Uterus (tissue), 2 donors: ENCODE measurements at regions not wholly inside any gene's neighbourhood (a gene's known extent, or its start where the extent isn't known, plus 50 kb on each side); places are given as distances from the start of the nearest gene placed in this dataset.

ENCODE experiments used
- POLR2A ChIP-seq, 2 donors: fragments of 450-650 bp; IDR thresholded peaks; one replicate each; pipeline ENCODE4 v1.6.1; 2016; ENCODE audit warnings: antibody characterized with exemption in 2 of 2, mild to moderate bottlenecking in 1 of 2, moderate library complexity in 1 of 2
- TF ChIP-seq, protein P1 (sequence below), 4 experiments: fragments of 200-600 bp in 2 of 4; fragments of 450-650 bp in 2 of 4; sonication (generic) in 2 of 4; IDR thresholded peaks; one replicate each; pipeline ENCODE4 v1.5.1; 2016 to 2019; ENCODE audit warnings: antibody characterized with exemption in 4 of 4, mild to moderate bottlenecking in 2 of 4, moderate library complexity in 1 of 4

DNA sequence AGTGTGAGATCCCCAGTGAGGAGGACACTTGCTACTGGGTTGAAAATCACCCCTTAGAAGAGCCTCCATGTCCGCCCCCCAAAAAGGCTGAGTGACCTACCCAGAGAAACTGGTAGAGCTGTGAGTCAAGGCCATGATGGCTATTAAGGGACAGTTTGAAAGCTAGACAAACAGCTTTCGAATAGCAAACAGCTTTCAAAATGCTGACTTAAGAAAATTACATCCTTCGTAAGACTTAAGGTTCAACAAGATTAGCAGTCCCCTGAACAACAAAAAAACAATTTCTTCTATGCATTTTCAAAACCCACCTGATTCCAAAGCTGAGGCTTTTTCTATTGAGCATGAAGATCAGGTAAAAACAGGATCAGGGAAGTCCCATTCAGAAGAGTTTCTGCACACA lies 269.7 kb upstream of the SOX2 start:
- TF ChIP-seq, protein P1, sequence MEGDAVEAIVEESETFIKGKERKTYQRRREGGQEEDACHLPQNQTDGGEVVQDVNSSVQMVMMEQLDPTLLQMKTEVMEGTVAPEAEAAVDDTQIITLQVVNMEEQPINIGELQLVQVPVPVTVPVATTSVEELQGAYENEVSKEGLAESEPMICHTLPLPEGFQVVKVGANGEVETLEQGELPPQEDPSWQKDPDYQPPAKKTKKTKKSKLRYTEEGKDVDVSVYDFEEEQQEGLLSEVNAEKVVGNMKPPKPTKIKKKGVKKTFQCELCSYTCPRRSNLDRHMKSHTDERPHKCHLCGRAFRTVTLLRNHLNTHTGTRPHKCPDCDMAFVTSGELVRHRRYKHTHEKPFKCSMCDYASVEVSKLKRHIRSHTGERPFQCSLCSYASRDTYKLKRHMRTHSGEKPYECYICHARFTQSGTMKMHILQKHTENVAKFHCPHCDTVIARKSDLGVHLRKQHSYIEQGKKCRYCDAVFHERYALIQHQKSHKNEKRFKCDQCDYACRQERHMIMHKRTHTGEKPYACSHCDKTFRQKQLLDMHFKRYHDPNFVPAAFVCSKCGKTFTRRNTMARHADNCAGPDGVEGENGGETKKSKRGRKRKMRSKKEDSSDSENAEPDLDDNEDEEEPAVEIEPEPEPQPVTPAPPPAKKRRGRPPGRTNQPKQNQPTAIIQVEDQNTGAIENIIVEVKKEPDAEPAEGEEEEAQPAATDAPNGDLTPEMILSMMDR (IDR thresholded peaks at IDR 0.05) = no peak
- no peak for TF ChIP-seq POLR2A (IDR thresholded peaks at IDR 0.05)
